Neural cell (in vitro differentiated cells): ENCODE measurements at regions not wholly inside any gene's neighbourhood (a gene's known extent, or its start where the extent isn't known, plus 50 kb on each side); places are given as distances from the start of the nearest gene placed in this dataset.
A peak's percentile ranks its signal among the peaks of the same experiment; 100 is the strongest.

Experiments
- H2AFZ ChIP-seq: fragments of 200-600, 300-800 bp; sonication (generic), shearing (Covaris generic); 2 replicates; pipeline ENCODE4 v1.6.0; 2014; ENCODE audit warnings: low read depth, mild to moderate bottlenecking, antibody characterized with exemption, low read length, moderate library complexity
- H3F3A ChIP-seq: fragments of 200-600 bp; shearing (Covaris generic); 2 replicates; pipeline ENCODE4 v1.6.1; 2016; ENCODE audit warnings: mild to moderate bottlenecking, moderate library complexity, mixed read lengths, antibody characterized with exemption, low read length; ENCODE audit not compliant: insufficient read depth, poor library complexity, severe bottlenecking
- H3K27ac ChIP-seq: fragments of 200-600, 300-800 bp; sonication (generic), shearing (Covaris generic); 2 replicates; pipeline ENCODE4 v1.5.1; 2014; ENCODE audit warnings: mild to moderate bottlenecking, low read length, moderate library complexity
- H3K27me3 ChIP-seq: fragments of 300-800, 200-600 bp; sonication (generic), shearing (Covaris generic); 2 replicates; pipeline ENCODE4 v1.6.0; 2014; ENCODE audit warnings: mild to moderate bottlenecking, low read depth, low read length, moderate library complexity; ENCODE audit not compliant: insufficient read depth
- H3K36me3 ChIP-seq: fragments of 300-800, 200-600 bp; sonication (generic), shearing (Covaris generic); 2 replicates; pipeline ENCODE4 v1.5.1; 2014; ENCODE audit warnings: mild to moderate bottlenecking, antibody characterized with exemption, low read length, moderate library complexity; ENCODE audit not compliant: insufficient read depth
- H3K4me2 ChIP-seq: fragments of 300-800, 200-600 bp; sonication (generic), shearing (Covaris generic); 2 replicates; pipeline ENCODE4 v1.6.0; 2014; ENCODE audit warnings: mild to moderate bottlenecking, low read length
- H3K4me3 ChIP-seq: fragments of 300-800, 200-600 bp; sonication (generic), shearing (Covaris generic); 2 replicates; pipeline ENCODE4 v1.5.1; 2014; ENCODE audit warnings: mild to moderate bottlenecking, low read length, moderate library complexity
- H3K79me2 ChIP-seq: fragments of 200-600 bp; shearing (Covaris generic); replicated peaks from 2 replicates; pipeline ENCODE4 v1.6.0; 2014; ENCODE audit warnings: mild to moderate bottlenecking, low read length, moderate library complexity; ENCODE audit not compliant: insufficient read depth
- H3K9ac ChIP-seq: fragments of 300-800, 200-600 bp; sonication (generic), shearing (Covaris generic); 2 replicates; pipeline ENCODE4 v1.6.1; 2016; ENCODE audit warnings: mild to moderate bottlenecking, low read length, mixed read lengths
- H3K9me2 ChIP-seq: fragments of 200-600 bp; shearing (Covaris generic); 2 replicates; pipeline ENCODE4 v1.6.1; 2016; ENCODE audit warnings: mild to moderate bottlenecking, low read length, mixed read lengths; ENCODE audit not compliant: insufficient read depth
- H3K9me3 ChIP-seq: fragments of 200-600, 300-800 bp; sonication (generic), shearing (Covaris generic); 2 replicates; pipeline ENCODE4 v1.6.1; 2016; ENCODE audit warnings: mild to moderate bottlenecking, mixed run types, low read length, moderate library complexity, mixed read lengths
- H4K20me1 ChIP-seq: fragments of 200-600 bp; shearing (Covaris generic); 2 replicates; pipeline ENCODE4 v1.6.1; 2016; ENCODE audit warnings: mild to moderate bottlenecking, mixed run types; ENCODE audit not compliant: insufficient read depth
- CTCF ChIP-seq: fragments of 450-650 bp; IDR thresholded peaks from 2 replicates; pipeline ENCODE4 v1.5.1; 2014; ENCODE audit warnings: antibody characterized with exemption, mild to moderate bottlenecking, moderate library complexity; ENCODE audit not compliant: poor library complexity, severe bottlenecking
- EP300 ChIP-seq: fragments of 450-650 bp; conservative IDR thresholded peaks from 2 replicates; pipeline ENCODE4 v1.6.1; 2014; ENCODE audit warnings: antibody characterized with exemption, mild to moderate bottlenecking, moderate library complexity; ENCODE audit not compliant: poor library complexity, severe bottlenecking
- EZH2 ChIP-seq: fragments of 200-600, 300-800 bp; shearing (Covaris generic), sonication (generic); IDR thresholded peaks from 2 replicates; pipeline ENCODE4 v1.6.1; 2014; ENCODE audit warnings: antibody characterized with exemption, low read length, borderline replicate concordance, mild to moderate bottlenecking; ENCODE audit not compliant: insufficient read depth, poor library complexity, severe bottlenecking
- MXI1 ChIP-seq: fragments of 450-650 bp; conservative IDR thresholded peaks from 2 replicates; pipeline ENCODE4 v1.6.1; 2014; ENCODE audit warnings: antibody characterized with exemption, mild to moderate bottlenecking; ENCODE audit not compliant: poor library complexity, severe bottlenecking
- POLR2AphosphoS5 ChIP-seq: IDR thresholded peaks from 2 replicates; pipeline ENCODE4 v1.6.1; 2012
- RAD21 ChIP-seq: fragments of 450-650 bp; conservative IDR thresholded peaks from 2 replicates; pipeline ENCODE4 v1.6.1; 2014; ENCODE audit warnings: antibody characterized with exemption, mild to moderate bottlenecking, moderate library complexity
- SMC3 ChIP-seq: fragments of 450-650 bp; conservative IDR thresholded peaks from 2 replicates; pipeline ENCODE4 v1.6.1; 2014; ENCODE audit warnings: antibody characterized with exemption, mild to moderate bottlenecking, moderate library complexity; ENCODE audit not compliant: poor library complexity
- TAF1 ChIP-seq: IDR thresholded peaks from 2 replicates; pipeline ENCODE4 v1.6.1; 2012; ENCODE audit warnings: low read depth
- TF ChIP-seq, protein P1 (sequence below): IDR thresholded peaks from 2 replicates; pipeline ENCODE4 v1.6.1; 2012; ENCODE audit warnings: borderline replicate concordance

DNA sequence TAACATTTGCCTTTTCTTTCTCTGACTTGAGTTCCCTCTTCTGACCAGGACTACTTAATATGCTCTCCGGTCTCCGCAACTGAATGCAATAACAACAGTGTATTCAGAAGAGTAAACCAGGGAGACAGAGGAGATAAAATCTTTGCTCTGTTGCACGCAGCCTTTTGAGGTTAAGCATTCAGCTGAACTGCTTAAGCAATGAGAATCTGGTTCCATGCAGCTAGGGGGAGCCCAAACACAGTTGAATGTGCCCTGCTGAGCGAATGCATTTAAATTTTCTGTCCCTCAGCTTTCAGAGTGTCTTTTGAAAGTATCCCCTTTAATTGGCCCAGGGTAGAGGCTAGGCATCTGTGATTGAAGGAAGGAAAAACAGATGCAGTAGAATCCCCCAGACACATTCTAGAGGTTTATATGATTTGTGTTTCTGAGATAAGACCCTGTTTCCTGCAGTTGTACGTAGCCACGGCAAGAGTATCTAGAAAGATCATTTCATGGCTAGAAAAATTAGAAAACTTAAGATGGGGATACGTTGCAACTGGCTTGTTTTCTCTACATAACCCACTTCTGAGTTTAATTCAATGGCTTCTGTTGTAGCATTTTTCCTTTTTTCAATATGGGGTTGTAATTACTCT, 309.6 kb downstream of the TUSC7 start:
- H3K4me3 ChIP-seq, result peak overlapping the region; percentile 39
- no peaks in the 10 kb centered on the region for H3K27me3 ChIP-seq
- peak overlapping the region; percentile 77 for H3K27ac ChIP-seq
- H3K9me3 ChIP-seq, result no peaks in the 10 kb centered on the region
- no peaks in the 10 kb centered on the region for H3K9me2 ChIP-seq
- H4K20me1 ChIP-seq, result no peaks in the 10 kb centered on the region
- TF ChIP-seq SMC3 (peak; percentile 90), MXI1 (no peak), EP300 (no peak), RAD21 (peak; percentile 96), TAF1 (no peak), CTCF (peak; percentile 95), POLR2AphosphoS5 (no peak), EZH2 (no peak)
- TF ChIP-seq, protein P1, sequence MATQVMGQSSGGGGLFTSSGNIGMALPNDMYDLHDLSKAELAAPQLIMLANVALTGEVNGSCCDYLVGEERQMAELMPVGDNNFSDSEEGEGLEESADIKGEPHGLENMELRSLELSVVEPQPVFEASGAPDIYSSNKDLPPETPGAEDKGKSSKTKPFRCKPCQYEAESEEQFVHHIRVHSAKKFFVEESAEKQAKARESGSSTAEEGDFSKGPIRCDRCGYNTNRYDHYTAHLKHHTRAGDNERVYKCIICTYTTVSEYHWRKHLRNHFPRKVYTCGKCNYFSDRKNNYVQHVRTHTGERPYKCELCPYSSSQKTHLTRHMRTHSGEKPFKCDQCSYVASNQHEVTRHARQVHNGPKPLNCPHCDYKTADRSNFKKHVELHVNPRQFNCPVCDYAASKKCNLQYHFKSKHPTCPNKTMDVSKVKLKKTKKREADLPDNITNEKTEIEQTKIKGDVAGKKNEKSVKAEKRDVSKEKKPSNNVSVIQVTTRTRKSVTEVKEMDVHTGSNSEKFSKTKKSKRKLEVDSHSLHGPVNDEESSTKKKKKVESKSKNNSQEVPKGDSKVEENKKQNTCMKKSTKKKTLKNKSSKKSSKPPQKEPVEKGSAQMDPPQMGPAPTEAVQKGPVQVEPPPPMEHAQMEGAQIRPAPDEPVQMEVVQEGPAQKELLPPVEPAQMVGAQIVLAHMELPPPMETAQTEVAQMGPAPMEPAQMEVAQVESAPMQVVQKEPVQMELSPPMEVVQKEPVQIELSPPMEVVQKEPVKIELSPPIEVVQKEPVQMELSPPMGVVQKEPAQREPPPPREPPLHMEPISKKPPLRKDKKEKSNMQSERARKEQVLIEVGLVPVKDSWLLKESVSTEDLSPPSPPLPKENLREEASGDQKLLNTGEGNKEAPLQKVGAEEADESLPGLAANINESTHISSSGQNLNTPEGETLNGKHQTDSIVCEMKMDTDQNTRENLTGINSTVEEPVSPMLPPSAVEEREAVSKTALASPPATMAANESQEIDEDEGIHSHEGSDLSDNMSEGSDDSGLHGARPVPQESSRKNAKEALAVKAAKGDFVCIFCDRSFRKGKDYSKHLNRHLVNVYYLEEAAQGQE, result no peak
- no peaks in the 10 kb centered on the region for H3K36me3 ChIP-seq
- H2AFZ ChIP-seq, result no peak overlapping the region
- H3K9ac ChIP-seq, result peak overlapping the region; percentile 42
- peaks cover 7% of the 10 kb centered on the region for H3F3A ChIP-seq
- H3K4me2 ChIP-seq, result no peak overlapping the region
- no peaks in the 10 kb centered on the region for H3K79me2 ChIP-seq

- Histone ChIP-seq H3F3A (no peaks in the 10 kb centered on the region), H3K79me2 (no peaks in the 10 kb centered on the region), H3K36me3 (no peaks in the 10 kb centered on the region), H3K9me3 (no peaks in the 10 kb centered on the region), H3K27ac (no peak overlapping the region), H3K9ac (no peak overlapping the region), H2AFZ (no peak overlapping the region), H3K9me2 (no peaks in the 10 kb centered on the region), H3K27me3 (no peaks in the 10 kb centered on the region), H3K4me2 (no peak overlapping the region), H3K4me3 (no peak overlapping the region), H4K20me1 (no peaks in the 10 kb centered on the region)
- TF ChIP-seq SMC3, result no peak
- TF ChIP-seq RAD21, result no peak
- TF ChIP-seq TAF1, result no peak
- no peak for TF ChIP-seq MXI1
- TF ChIP-seq, protein P1, result no peak
- no peak for TF ChIP-seq CTCF
- no peak for TF ChIP-seq POLR2AphosphoS5
- no peak for TF ChIP-seq EZH2
- no peak for TF ChIP-seq EP300
Observed at GRCh38 chr3:117026401-117026800, 316.8 kb downstream of the TUSC7 start.
